ENCODE measurements at regions not wholly inside any gene's neighbourhood (a gene's known extent, or its start where the extent isn't known, plus 50 kb on each side); places are given as distances from the start of the nearest gene placed in this dataset.
"Not testable (repeated sequence)": the region's sequence is repeated elsewhere in the genome, so short reads cannot be mapped to it uniquely, and the experiment has no call there.

DNA sequence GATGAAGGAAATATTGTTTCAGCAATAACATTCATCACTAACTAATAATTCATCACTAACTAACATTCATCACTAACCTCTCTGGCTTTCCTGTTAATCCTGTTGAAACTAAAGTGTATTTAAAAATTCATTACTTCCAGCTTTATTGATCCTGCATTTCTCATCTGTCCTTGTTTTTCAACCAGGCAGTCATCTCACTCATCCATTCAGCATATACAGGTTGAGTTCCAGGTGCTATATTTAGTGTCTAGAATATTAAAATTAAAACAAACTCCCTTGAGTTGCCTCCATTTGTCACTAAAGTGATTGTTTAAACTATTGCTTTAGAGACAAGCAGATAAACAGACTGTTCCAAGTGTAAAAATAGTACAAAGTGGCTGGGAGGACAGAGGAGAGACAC lies 58.1 kb downstream of the ATXN7L3B start:
- no peak for DNase-seq

DNA sequence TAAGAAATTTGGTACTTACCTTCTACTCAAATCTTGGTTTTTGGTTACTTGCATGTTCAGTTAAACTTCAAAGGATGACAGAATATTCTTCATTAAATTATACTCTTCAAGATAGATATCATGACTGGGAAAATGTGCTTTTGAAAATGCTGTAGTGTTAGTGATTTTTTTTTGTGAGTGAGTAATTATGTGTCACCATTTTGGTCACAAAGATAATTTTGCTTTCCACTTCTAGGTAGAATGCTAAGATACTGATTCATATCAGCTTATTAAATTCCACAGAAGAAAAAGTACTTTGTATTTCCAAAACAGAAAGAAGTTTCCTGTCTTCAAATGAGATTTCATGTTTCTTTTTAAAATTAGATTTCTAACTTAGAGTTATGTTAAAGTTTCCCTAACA lies 61.2 kb downstream of the ATXN7L3B start:
- DNase-seq = no peak

DNA sequence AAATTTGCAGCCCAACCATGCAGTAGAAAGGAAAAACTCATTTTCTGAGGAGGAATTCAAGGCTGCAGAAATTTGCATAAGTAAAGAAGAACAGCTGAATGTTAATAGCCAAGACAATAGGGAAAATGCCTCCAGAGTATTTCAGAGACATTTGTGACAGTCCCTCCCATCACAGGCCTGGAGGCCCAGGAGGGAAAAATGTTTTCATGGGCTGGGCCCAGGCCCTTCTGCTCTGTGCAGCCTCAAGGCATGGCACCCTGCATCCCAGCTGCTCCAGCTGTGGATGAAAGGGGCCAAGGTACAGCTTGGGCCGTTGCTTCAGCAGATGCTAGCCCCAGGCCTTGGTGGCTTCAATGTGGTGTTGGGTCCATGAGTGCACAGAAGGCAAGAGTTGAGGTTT lies 62.3 kb downstream of the ATXN7L3B start:
- no peak for DNase-seq

DNA sequence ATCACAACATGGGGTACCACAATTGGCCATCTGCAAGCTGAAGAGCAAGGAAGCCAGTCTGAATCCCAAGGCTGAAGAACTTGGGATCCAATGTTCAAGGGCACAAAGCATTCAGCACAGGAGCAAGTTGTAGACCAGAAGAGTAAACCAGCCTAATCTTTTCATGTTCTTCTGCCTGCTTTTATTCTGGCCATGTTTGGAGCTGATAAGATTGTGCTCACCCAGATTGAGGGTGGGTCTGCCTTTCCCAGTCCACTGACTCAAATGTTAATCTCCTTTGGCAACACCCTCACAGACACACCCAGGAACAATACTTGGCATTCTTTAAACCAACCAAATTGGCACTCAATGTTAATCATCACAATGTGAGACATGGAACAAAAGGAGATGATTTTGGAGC lies 63.2 kb downstream of the ATXN7L3B start:
- not testable (repeated sequence) for DNase-seq

DNA sequence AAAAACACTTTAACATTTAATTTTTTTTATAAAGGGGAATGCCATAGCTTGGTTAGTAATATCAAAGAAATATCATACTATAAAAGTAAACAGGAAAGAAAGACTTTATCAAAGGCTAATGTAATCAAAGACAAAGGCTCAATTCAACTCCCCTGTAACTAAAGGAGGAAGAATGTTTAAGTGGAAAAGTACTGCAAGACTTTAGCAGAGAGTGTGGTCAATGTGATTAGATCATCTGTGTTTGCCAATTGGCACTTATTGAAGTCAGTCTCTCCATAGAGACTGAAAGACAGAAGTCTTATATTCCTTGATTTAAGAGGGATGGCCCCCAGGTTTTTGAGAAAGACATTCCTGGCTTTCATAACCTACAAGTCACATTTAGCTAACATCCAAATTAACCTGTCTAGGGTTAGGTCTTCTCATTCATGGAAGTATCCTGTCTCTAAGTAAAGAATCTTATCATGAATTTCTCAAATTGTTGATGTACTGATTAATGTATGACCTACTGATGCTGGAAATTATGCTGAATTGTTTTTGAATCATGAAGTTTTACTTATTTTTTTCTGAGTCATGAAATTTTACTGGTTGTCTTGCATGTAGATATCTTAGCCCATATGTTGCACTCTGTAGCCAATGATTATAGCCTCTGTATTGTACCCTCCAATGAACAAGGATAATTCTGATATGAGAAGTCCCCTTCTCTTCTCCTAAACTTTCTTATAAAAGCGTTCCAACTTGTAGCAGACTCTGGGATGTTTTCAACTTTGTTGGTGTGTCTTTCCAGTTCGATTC lies 65.4 kb downstream of the ATXN7L3B start:
- no peak for DNase-seq

DNA sequence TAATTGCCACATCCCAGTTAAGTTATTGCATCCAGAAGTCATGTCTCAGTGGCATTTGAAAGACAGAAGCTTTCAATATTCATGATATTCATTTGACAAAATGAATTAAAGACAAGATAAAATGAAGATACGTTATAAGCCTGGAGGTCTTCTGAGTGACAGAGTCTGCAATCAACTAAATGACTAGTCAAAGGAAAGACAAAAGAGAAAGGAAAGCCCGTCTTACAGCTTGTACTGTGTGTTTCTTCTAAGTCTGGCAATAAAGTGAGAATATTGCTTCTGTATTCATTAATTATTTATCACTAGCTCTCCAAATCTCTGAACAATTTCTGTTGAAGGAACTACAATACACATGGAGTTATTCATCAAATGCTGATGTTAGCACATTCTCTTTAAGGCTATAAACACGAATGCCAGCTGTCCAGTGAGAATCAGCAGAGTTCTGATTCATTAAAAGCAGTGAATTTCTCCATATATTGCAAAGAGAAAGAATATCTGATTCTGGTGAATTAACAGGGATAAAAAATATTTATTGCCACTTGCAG lies 70.7 kb downstream of the ATXN7L3B start:
- DNase-seq = no peak

DNA sequence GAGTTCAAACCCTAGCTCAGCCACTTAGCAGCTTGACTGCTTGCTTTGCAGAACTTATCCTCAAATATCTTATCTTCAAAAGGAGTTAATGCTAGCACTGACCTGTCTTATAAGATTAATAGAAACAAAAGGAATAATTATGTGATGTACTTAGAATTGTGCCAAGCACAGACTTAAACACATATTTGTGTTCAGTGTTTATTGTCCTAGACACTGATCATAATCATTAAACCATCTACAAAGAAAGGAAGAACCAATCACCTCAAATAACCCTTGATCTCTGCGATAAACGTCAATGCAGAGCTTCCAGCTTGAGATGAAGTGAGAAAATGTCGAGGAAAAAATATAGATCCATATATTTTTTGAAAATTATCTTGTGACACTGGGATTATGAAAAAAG lies 73.1 kb downstream of the ATXN7L3B start:
- no peak for DNase-seq

DNA sequence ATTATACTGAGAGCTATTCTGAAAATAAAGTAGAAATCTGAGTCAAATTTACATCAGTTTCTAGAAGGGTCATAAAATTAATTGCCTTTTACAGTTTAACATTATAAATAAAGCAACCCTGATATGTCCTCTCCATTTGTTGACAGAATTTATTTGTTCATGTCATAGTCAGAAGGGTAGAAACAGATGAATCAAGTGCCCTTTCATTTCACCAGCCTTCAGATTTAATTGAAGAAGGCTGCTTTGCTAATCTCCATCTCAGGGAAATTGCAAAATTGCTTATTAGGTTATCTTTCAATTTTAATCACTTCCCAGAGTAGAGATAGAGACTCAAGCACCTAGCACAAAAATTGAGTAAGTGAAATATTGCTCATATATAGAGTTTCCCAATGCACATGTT lies 76.8 kb downstream of the ATXN7L3B start:
- DNase-seq = no peak

DNA sequence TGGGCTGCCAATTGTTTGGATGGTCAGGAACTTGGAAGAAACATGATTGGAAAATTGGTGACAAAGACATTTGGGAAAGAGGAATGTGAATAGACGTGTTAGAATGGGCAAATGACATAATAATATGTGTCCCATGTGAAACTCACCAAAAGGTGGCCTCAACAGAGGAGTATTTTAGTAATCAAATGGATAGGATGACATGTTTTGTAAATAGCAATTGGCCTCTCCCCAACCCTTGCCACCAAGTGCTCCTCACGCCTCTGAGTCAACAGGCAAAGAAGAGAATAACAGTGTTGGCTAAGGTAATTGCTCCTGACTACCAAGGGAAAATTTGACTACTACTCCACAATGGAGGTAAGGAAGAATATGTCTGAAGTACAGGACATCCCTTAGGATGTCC lies 81.4 kb downstream of the ATXN7L3B start:
- DNase-seq = no peak

DNA sequence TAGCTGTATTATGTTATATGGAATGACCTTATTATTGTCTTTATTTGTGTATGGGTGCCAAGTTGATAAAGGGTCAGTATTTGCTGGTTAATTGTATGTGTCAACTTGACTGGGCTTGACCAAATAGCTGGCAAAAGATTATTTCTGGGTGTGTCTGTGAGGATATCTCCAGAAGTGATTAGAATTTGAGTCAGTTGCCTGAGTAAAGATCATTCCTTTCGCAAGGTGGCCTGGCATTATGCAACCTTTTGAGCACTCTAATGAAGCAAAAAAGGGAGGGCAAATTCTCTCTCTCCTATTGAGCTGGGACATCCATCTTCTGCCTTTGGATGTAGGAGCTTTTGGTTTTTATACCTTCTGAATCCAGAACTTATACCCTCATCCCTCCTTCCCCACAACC lies 82.2 kb downstream of the ATXN7L3B start:
- no peak for DNase-seq

DNA sequence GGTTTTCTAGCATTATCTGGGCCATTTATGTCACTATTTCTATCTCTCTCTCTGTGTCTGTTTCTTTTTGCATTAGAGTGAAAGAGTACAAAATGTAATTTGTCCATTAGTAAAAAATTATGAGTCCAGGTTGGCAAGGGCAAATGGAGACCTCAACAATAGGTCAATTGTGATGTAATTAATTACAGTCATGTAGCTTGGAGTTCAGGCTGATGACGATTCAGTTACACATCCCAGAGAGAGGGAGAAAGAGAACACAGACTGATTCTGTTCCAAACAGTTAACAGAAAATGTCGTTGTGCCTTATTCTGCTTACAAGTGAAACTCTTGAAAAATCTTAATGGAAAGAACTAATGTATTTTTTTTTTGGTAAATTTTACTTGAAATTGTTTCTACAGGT lies 83.3 kb downstream of the ATXN7L3B start:
- DNase-seq = no peak

DNA sequence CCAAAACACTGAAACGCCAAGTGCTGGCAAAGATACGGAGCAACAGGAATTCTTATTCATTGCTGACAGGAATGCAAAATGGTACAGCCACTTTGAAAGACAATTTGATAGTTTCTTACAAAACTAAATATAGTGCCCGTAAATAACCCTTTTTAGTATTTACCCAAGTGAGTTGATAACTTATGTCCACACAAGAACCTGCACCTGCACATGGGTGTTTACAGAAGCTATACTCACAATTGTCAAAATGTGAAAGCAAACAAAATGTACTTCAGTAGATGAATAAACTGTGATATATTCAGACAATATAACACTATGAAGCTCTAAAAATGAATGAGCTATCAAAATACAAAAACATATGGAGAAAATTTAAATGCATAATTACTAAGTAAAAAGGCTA lies 86.6 kb downstream of the ATXN7L3B start:
- no peak for DNase-seq

DNA sequence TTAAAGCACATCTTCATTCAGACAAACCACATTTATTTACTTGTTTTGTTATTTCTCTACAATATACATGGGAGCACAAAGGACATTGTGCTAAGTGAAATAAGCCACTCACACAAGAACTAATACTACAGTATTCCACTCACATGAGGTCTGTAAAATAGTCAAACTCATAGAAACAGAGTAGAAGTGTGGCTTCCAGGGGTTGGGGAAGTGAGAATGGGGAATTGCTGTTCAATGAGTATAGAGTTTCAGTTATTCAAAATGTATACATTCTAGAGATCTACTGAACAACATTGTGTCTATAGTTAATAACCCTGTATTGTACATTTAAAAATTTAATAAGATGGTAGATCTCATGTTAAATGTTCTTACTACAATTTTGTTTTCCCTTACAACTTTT lies 88.8 kb downstream of the ATXN7L3B start:
- no peak for DNase-seq

DNA sequence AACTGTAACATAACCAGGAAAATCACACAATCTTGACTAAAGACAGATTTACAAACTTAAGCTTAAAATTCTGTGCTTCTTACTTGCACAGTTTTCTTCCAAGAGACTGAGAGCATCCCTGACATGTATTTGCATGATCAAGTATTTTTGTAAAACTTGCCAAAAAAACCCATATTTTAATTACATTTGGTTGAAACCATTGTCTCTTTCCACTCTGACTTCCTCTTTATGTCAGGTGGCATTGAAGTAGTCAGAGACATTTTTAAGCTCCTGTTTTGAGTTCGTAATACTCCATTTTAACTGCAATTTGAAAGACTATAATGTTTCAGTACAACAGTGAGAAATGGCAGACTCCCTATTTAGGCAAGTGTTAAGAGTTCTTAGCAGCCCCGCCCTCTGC lies 103.6 kb downstream of the ATXN7L3B start:
- DNase-seq = no peak

DNA sequence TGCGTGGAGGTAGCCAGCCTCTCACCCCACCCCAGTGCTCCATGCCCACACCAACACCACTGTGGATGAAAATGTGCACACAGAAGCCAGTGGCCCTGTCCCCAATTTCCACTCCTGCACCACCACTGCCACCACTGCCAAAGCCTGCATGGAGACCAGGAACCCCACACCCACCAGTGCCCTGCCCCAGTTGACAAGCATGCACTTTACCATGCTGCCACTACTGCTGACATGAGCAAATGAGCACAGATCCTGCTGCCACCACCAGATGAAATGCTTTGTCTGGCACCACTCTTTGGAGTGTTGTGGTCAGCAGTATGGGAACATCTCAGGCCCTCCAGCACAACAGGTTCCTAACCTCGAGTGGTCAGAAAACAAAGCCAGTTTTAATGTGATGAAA lies 104.1 kb downstream of the ATXN7L3B start:
- DNase-seq = no peak

DNA sequence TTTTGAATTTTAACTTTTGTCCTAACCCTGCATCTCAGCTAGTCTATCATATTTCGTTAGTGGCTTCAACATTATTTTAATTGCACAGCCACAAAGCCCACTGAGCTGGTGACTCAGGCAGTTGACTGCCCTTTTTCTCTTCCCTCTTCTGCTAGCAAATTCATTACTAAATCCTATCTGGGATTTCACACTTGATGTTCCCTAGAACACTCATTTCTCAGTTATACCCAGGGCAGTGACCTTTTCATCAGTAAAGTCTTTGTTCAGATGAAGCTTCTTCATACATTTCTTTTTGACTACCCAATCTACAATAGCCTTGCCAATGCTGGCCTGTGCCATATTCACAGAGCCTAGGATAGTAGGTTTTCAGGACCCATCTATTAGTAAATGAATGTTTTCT lies 107.0 kb downstream of the ATXN7L3B start:
- DNase-seq = no peak

DNA sequence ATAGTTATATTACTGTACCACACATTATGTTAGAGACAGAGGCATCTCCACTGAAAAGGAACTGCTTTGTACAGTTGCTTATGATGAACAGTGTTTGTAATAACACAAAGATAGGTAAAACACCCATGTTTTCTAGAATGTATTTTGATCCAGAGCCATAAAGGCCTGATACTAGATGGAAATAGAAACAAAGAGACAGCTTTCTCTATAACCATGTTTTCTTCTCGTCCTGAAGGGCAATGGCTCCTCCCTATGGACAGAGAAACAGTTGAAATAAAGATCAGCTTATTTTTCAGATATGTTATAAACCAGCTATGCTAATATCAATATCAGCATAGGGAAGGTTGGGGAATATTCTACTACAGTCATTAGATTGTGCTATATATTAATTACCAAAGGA lies 109.2 kb downstream of the ATXN7L3B start:
- no peak for DNase-seq

DNA sequence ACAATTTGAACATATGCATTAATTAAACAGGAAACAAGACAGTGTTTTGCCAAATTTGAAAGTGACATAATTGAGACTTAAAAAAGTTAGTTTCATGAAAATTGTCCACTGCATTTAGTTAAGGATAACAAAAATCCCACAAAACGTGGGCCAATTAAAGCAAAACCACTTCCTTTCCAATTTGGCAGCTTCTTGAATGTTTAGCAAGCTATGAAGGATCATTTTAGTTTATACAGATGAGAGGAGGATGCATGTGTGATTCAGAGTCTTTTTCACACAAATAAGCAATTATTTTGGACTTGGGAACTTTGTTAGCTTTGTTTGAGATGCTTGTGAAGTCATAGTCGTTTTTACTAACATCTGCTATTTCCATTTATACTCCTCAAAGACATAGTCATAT lies 109.6 kb downstream of the ATXN7L3B start:
- no peak for DNase-seq

DNA sequence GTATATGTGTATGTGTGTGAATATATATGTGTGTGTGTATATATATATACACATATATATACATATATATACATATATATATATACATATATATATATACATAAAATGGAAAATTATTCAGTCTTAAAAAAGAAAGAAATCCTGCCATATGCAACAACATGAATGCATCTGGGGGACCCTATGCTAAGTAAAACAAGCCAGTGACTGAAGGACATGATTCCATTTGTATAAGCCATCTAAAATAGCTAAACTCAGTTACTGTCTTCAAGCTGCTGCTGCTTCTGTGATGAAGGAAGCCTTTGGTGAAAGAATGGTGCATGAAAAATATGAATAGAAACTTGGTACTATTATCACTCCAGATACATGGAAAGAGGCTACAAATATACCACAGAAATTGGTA lies 118.6 kb downstream of the ATXN7L3B start:
- DNase-seq = no peak

DNA sequence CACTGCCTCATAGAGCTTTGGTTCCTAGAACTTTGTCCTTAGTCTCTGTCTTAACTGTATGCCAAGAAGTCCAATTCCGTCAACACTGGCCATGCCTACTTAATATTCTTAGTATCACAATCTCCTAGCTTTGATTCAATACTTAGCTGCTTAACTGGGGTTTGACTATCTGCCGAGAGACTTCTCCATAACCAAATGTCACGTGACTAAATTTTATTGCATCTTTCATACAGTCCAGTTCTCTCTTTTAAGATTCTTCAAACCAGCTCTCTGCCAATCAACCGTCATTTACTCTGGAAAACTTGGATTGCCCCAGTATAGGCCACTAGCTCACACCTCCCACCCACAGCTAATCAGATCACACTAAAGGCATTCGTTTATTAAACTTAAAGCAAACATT lies 122.8 kb downstream of the ATXN7L3B start:
- DNase-seq = no peak

DNA sequence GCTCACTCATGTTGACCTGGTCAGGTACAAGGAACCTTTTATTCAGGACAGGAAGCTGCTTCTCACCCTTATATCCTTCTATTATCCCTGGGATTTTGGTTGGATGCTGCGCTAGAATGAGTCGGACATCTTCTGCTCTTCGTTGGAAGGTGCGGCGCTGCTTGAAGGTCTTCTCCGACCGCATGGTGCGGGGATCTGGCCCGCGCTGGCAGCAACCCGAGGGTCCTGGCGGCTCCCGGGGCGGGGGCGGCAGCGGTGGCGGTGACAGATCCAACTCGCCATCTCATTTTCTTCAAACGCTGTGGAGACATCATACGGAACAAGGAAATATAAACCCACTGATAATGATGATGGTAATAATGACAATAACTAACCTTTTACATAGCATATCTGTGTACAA lies 126.3 kb downstream of the ATXN7L3B start:
- DNase-seq = no peak

DNA sequence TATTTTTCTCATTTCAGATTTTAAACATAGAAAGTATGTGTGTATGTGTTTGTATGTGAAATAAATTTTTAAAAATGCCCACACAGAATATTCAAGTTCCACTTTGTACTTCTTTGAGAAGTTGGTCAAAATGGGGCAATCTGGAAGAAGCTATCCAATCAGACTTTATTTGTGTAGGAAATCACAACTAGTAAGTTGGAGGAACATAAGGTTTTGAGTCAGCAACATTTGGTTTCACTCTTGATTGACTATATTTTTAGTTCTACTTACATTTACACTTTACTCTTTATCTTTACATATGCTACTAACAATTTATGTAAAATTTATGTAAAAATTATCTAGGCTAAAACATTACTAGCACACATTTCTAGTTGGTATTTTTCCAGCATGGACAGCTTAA lies 128.1 kb downstream of the ATXN7L3B start:
- no peak for DNase-seq

DNA sequence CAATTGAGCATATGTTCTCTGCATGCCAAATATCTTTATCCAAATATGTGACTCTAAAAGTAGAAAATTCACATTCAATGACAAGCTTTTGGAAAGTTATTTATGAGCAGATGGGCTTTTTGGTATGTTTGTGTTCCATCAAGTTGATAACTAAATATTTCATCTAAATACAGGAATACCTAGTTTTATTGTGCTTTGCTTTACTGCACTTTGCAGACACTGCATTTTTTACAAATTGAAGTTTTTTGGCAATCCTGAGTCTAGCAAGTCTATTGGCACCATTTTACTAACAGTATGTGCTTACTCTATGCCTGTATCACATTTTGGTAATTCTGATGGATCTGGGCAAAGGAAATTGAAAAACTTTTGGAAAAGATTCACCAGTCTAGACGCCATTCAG lies 133.8 kb downstream of the ATXN7L3B start:
- DNase-seq = no peak

DNA sequence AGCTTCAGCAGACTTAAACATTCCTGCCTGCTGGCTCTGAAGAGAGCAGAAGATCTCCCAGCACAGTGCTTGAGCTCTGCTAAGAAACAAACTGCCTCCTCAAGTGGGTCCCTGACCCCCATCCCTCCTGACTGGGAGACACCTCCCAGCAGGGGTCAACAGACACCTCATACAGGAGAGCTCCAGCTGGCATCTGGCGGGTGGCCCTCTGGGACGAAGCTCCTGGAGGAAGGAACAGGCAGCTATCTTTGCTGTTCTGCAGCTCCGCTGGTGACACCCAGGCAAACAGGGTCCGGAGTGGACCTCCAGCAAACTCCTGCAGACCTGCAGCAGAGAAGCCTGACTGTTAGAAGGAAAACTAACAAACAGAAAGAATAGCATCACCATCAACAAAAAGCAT lies 139.3 kb downstream of the ATXN7L3B start:
- not testable (repeated sequence) for DNase-seq

DNA sequence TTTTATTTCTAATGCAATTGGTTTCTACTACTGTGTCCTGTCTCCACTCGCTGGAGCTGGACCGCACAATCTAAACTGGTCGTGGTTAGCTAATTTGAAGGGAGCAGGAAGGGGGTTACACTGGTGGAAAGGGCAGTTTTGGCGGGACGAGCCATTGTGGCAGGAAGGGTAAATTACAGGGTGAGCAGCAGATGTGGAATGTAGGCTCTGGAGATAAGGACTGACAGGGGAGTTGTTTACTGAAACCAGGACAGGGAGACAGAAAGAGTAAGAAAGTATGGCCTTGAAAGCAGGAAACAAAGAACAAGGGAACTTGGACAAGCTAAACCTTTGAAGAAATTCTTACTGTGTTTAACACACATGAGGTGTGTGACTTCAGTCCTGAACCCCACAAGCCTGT lies 147.8 kb downstream of the ATXN7L3B start:
- DNase-seq = no peak
